Caco-2 (cell line): ENCODE measurements at regions not wholly inside any gene's neighbourhood (a gene's known extent, or its start where the extent isn't known, plus 50 kb on each side); places are given as distances from the start of the nearest gene placed in this dataset.

ENCODE experiments used
- BruUV-seq: library from RNA; stranded (reverse); fragments of 400-500 nt; replicated peaks from 2 replicates; lab custom pipeline; 2021; lab: Mats Ljungman, UMichigan
- CTCF ChIA-PET: fragments of 300-600 bp; sonication (Branson Sonifier 250); formaldehyde crosslinking; loops from one replicate; lab custom pipeline; 2022; ENCODE audit warnings: antibody characterized with exemption; lab: Charles Lee
- POLR2A ChIA-PET: fragments of 300-600 bp; sonication (Branson Sonifier 250); formaldehyde crosslinking; loops from one replicate; lab custom pipeline; 2022; ENCODE audit warnings: antibody characterized with exemption; lab: Charles Lee
- DNase-seq, 2 experiments: peaks; one replicate each; pipeline versions ENCODE4 v3.0.0 to v3.0.0-alpha.2; 2020 to 2022
- H3K27me3 ChIP-seq: replicated peaks from 2 replicates; pipeline ENCODE4 v1.6.0; 2011; ENCODE audit warnings: low read length; ENCODE audit not compliant: control insufficient read depth, insufficient read depth
- H3K36me3 ChIP-seq: 2 replicates; pipeline ENCODE4 v1.5.1; 2011; ENCODE audit warnings: low read length; ENCODE audit not compliant: control insufficient read depth, insufficient read depth
- H3K4me1 ChIP-seq: fragments of 250-450 bp; sonication (Bioruptor Pico); 2 replicates; pipeline ENCODE4 v1.5.1; 2020; ENCODE audit warnings: mild to moderate bottlenecking
- H3K4me3 ChIP-seq: 2 replicates; pipeline ENCODE4 v1.5.1; 2011; ENCODE audit warnings: low read depth, mild to moderate bottlenecking, control low read depth, low read length
- H3K9me3 ChIP-seq: fragments of 250-450 bp; sonication (Bioruptor Pico); 2 replicates; pipeline ENCODE4 v1.5.1; 2020; ENCODE audit warnings: mild to moderate bottlenecking, moderate library complexity
- H3K27ac Mint-ChIP-seq: one replicate; pipeline ENCODE4 v1.8.0; 2022; ENCODE audit warnings: mixed read lengths; ENCODE audit not compliant: unreplicated experiment
- H3K27me3 Mint-ChIP-seq: one replicate; pipeline ENCODE4 v1.8.0; 2022; ENCODE audit warnings: mixed read lengths; ENCODE audit not compliant: insufficient read depth, unreplicated experiment
- H3K36me3 Mint-ChIP-seq: one replicate; pipeline ENCODE4 v1.8.0; 2022; ENCODE audit warnings: mild to moderate bottlenecking, mixed read lengths; ENCODE audit not compliant: insufficient read depth, unreplicated experiment
- H3K4me1 Mint-ChIP-seq: one replicate; pipeline ENCODE4 v1.8.0; 2022; ENCODE audit warnings: low read depth, mixed read lengths; ENCODE audit not compliant: unreplicated experiment
- H3K4me3 Mint-ChIP-seq: one replicate; pipeline ENCODE4 v1.8.0; 2022; ENCODE audit warnings: mild to moderate bottlenecking, moderate library complexity, mixed read lengths; ENCODE audit not compliant: unreplicated experiment
- H3K9me3 Mint-ChIP-seq: one replicate; pipeline ENCODE4 v1.8.0; 2022; ENCODE audit warnings: mixed read lengths; ENCODE audit not compliant: unreplicated experiment
- CTCF ChIP-seq, 2 experiments: fragments of 200-600 bp in 1 of 2; IDR thresholded peaks; 1 replicate in 1 of 2; 2 replicates in 1 of 2; pipeline versions ENCODE4 v1.5.1 to v1.8.0; 2011 to 2022; ENCODE audit warnings: antibody characterized with exemption in 1 of 2, control low read depth in 1 of 2, inconsistent platforms in 1 of 2, low read depth in 1 of 2, low read length in 1 of 2, mild to moderate bottlenecking in 1 of 2, moderate library complexity in 1 of 2; ENCODE audit not compliant: insufficient read depth in 1 of 2, severe bottlenecking in 1 of 2, unreplicated experiment in 1 of 2
- intact Hi-C: fragments of 100-400 bp; cut with micrococcal nuclease; formaldehyde crosslinking; loops from one replicate; pipeline ENCODE4 v1.10.0; 2022; ENCODE audit not compliant: unreplicated experiment

- no peak for DNase-seq
- Mint-ChIP-seq H3K27me3 (no peaks in the 10 kb centered on the region), H3K4me3 (no peak overlapping the region), H3K36me3 (no peaks in the 10 kb centered on the region), H3K27ac (no peak overlapping the region), H3K4me1 (no peaks in the 10 kb centered on the region), H3K9me3 (peaks cover 10% of the 10 kb centered on the region)
- POLR2A ChIA-PET = no interaction called here
- Histone ChIP-seq H3K4me1 (no peaks in the 10 kb centered on the region), H3K36me3 (no peaks in the 10 kb centered on the region), H3K27me3 (no peaks in the 10 kb centered on the region), H3K4me3 (no peak overlapping the region), H3K9me3 (no peaks in the 10 kb centered on the region; the same call in 1 of the 2 replicates)
- CTCF ChIA-PET = no interaction called here
- intact Hi-C loops = no loop called here
- no peak for TF ChIP-seq CTCF (IDR thresholded peaks at IDR 0.05; ENCODE audit: insufficient read depth in 1 of 2, low read depth in 1 of 2, low read length in 1 of 2, severe bottlenecking in 1 of 2, unreplicated experiment in 1 of 2)
- no TSS peak for BruUV-seq
Measured at GRCh38 chr12:127962303-127962702, 304.7 kb upstream of the TMEM132C start.

- DNase-seq = no peak
- no peaks in the 10 kb centered on the region for H3K27me3 ChIP-seq
- intact Hi-C loops = no loop called here
- H3K27me3 Mint-ChIP-seq = no peaks in the 10 kb centered on the region
- ChIA-PET CTCF (no interaction called here), POLR2A (no interaction called here)
- H3K4me3 Mint-ChIP-seq = no peak overlapping the region
- no peaks in the 10 kb centered on the region; the same call in 1 of the 2 replicates for H3K9me3 ChIP-seq
- H3K4me1 Mint-ChIP-seq = no peaks in the 10 kb centered on the region
- H3K4me3 ChIP-seq = no peak overlapping the region
- H3K27ac Mint-ChIP-seq = no peak overlapping the region
- no TSS peak for BruUV-seq
- peaks cover 24% of the 10 kb centered on the region for H3K9me3 Mint-ChIP-seq
- no peaks in the 10 kb centered on the region for H3K36me3 Mint-ChIP-seq
- no peaks in the 10 kb centered on the region for H3K4me1 ChIP-seq
- no peaks in the 10 kb centered on the region for H3K36me3 ChIP-seq
- TF ChIP-seq CTCF (IDR thresholded peaks at IDR 0.05; ENCODE audit: insufficient read depth in 1 of 2, low read depth in 1 of 2, low read length in 1 of 2, severe bottlenecking in 1 of 2, unreplicated experiment in 1 of 2) = no peak
Measured at GRCh38 chr12:127963933-127964332, 303.0 kb upstream of the TMEM132C start.

- H3K36me3 ChIP-seq = no peaks in the 10 kb centered on the region
- Mint-ChIP-seq H3K36me3 (no peaks in the 10 kb centered on the region), H3K27me3 (no peaks in the 10 kb centered on the region), H3K27ac (no peak overlapping the region), H3K4me1 (no peaks in the 10 kb centered on the region), H3K4me3 (no peak overlapping the region), H3K9me3 (peaks cover 24% of the 10 kb centered on the region)
- no peak overlapping the region for H3K4me3 ChIP-seq
- POLR2A ChIA-PET = no interaction called here
- H3K9me3 ChIP-seq = no peaks in the 10 kb centered on the region; the same call in 1 of the 2 replicates
- no peaks in the 10 kb centered on the region for H3K27me3 ChIP-seq
- CTCF ChIA-PET = no interaction called here
- DNase-seq = no peak
- intact Hi-C loops = no loop called here
- H3K4me1 ChIP-seq = no peaks in the 10 kb centered on the region
- no TSS peak for BruUV-seq
- TF ChIP-seq CTCF (IDR thresholded peaks at IDR 0.05; ENCODE audit: insufficient read depth in 1 of 2, low read depth in 1 of 2, low read length in 1 of 2, severe bottlenecking in 1 of 2, unreplicated experiment in 1 of 2) = no peak
Measured at GRCh38 chr12:127964717-127965116, 302.3 kb upstream of the TMEM132C start.
